Mucosa of rectum (tissue), 2 donors: ENCODE measurements at regions not wholly inside any gene's neighbourhood (a gene's known extent, or its start where the extent isn't known, plus 50 kb on each side); places are given as distances from the start of the nearest gene placed in this dataset.

Experiments
- H3K27ac ChIP-seq, 2 donors: one replicate each; pipeline ENCODE4 v1.7.0; 2013; ENCODE audit warnings: inconsistent platforms in 2 of 2, low read depth in 2 of 2, low read length in 2 of 2
- H3K27me3 ChIP-seq, 2 donors: one replicate each; pipeline ENCODE4 v1.7.0; 2013; ENCODE audit warnings: low read length in 2 of 2; ENCODE audit not compliant: control insufficient read depth in 2 of 2, insufficient read depth in 2 of 2
- H3K36me3 ChIP-seq, 2 donors: one replicate each; pipeline ENCODE4 v1.7.0; 2013; ENCODE audit warnings: low read length in 2 of 2; ENCODE audit not compliant: control insufficient read depth in 2 of 2, insufficient read depth in 2 of 2
- H3K4me1 ChIP-seq, 2 donors: one replicate each; pipeline ENCODE4 v1.7.0; 2013; ENCODE audit warnings: low read length in 2 of 2, mild to moderate bottlenecking in 1 of 2; ENCODE audit not compliant: control insufficient read depth in 2 of 2, insufficient read depth in 2 of 2
- H3K4me3 ChIP-seq, 2 donors: one replicate each; pipeline ENCODE4 v1.7.0; 2013; ENCODE audit warnings: low read length in 2 of 2
- H3K9ac ChIP-seq, 2 donors: one replicate each; pipeline ENCODE4 v1.7.0; 2013; ENCODE audit warnings: low read length in 2 of 2, low read depth in 1 of 2, mild to moderate bottlenecking in 1 of 2
- H3K9me3 ChIP-seq, 2 donors: one replicate each; pipeline ENCODE4 v1.7.0; 2013; ENCODE audit warnings: low read length in 2 of 2; ENCODE audit not compliant: control insufficient read depth in 2 of 2
- donor health status: healthy.
- donor health status: Normal muscosa, but diverticular disease.

DNA sequence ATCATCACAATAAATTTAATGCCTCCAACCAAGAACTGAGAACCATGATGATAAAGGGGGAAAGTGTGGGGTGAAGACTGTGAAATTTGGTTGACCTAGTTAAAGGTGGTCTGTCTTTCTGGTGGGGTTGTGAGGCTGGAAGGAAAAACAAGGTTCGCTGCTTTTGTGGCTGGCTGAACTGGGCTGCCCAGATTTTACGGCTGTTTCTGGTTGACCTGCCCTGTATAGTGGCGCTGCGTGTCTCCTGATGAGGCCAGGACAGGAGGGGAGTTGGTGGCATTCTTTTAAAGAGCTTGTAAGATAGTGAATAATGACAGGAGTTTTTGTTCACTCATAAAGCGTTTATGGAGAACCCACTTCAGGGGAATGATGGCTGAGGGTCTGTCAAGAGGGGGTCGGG is 101.8 kb downstream of the CYP26A1 start:
- Histone ChIP-seq H3K9me3 (no peaks in the 10 kb centered on the region), H3K4me1 (no peaks in the 10 kb centered on the region), H3K27ac (no peak overlapping the region), H3K27me3 (no peaks in the 10 kb centered on the region), H3K36me3 (no peaks in the 10 kb centered on the region), H3K4me3 (no peak overlapping the region), H3K9ac (no peak overlapping the region)

DNA sequence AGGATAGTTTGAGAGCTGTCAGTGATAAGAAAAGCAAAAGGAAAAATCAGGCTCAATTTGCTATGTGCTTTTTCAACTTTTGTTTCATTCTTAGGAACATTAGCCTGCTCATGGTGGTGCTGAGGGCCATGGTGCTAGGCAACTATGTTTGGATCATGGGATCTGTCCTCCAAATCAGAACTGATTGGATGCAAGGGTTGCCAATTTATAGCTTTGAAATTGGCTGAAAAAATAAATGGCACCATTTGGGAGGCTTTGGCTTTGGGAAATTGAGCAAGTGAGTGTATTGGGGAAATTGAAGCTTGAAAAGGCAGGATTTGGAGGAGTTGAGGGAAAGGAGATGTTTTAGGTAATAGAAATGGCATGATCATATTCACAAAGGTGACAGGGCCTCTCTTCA is 103.8 kb downstream of the CYP26A1 start:
- Histone ChIP-seq H3K9me3 (no peaks in the 10 kb centered on the region), H3K4me3 (no peak overlapping the region), H3K27ac (no peak overlapping the region), H3K27me3 (no peaks in the 10 kb centered on the region), H3K4me1 (no peaks in the 10 kb centered on the region), H3K36me3 (no peaks in the 10 kb centered on the region), H3K9ac (no peak overlapping the region)

DNA sequence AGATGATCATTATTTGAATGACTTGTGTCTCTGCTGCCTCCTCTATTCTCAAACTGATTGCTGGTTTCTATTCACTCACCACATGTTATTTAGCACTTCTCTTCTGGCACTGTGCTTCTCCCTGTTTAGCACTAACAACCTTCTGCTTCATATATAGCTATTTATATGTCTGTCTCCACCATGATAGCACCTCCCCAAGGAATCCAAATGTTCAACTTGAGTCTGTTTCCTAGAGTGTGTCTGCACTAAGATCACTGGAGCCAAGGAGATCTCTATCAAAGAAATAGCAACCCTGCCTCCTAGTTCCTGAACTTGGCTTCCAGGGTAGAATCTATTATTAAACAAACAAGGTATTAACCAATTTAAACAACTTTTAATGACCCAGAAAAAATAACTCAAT is 104.5 kb downstream of the CYP26A1 start:
- Histone ChIP-seq H3K36me3 (no peaks in the 10 kb centered on the region), H3K9me3 (no peaks in the 10 kb centered on the region), H3K4me1 (no peaks in the 10 kb centered on the region), H3K4me3 (no peak overlapping the region), H3K27ac (no peak overlapping the region), H3K27me3 (no peaks in the 10 kb centered on the region), H3K9ac (no peak overlapping the region)

DNA sequence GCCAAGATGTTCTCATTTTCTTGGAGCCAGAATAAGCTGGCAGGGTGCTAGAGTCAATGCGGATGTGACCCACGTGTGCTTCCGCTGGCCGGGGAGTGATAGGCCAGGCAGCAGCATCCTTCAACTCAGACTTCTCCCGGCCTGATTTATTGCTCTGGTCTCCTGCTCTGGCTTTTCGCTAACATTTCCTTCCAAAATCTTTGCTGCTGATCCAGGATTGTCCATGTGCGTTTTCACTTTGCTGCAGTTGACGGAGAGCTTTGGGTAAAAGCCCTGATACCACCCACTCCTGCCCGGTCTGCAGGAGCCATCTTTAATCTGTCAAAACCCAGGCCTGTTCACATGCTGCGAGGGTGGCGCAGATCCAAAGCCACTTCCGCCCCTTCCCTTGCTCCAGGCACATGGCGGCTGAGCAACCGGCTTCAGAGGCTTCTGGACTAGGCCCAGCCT is 106.8 kb downstream of the CYP26A1 start:
- Histone ChIP-seq H3K4me1 (no peaks in the 10 kb centered on the region), H3K27me3 (no peaks in the 10 kb centered on the region), H3K9ac (no peak overlapping the region), H3K36me3 (no peaks in the 10 kb centered on the region), H3K9me3 (no peaks in the 10 kb centered on the region), H3K4me3 (no peak overlapping the region), H3K27ac (no peak overlapping the region)

DNA sequence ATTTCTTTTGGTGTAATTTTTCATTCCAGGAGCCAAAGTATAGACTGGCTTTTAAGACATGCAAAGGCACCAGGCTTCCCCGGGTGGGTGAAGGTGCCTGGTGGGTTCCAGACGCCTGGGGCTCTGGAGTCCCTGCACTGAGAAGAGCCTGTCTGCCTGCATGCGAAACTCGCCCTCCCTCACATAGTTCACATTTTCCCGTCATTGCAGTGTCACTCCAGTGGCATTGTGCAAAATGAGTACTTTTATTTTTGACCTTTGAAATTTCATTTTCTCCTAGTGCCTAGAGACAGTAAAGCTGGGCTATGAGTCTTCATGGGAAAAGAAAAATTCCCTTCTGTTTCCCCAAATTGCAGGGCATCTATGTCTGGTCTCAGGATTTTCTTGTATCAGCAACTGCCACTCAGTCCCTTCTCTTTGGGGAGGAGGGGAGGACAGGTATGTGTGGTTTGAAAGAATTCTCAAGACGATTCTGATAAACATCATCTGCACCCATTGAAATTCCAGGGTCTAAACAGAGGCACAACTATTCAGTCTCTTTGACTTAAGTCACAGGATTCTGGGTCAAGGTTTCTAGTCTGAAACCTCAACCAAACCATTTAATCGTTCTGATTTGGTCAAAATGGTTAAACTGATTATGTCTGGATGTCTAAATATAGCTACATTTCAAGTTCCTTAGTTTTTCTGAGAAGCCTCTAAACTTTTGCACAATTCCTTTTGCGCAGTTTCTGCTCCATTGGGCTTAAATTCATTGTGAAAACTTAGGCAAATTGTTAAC is 107.8 kb downstream of the CYP26A1 start:
- no peaks in the 10 kb centered on the region for H3K9me3 ChIP-seq
- H3K9ac ChIP-seq, result no peak overlapping the region
- H3K4me1 ChIP-seq, result no peaks in the 10 kb centered on the region
- H3K4me3 ChIP-seq, result no peak overlapping the region
- no peaks in the 10 kb centered on the region for H3K27me3 ChIP-seq
- H3K27ac ChIP-seq, result no peak overlapping the region
- no peaks in the 10 kb centered on the region for H3K36me3 ChIP-seq

DNA sequence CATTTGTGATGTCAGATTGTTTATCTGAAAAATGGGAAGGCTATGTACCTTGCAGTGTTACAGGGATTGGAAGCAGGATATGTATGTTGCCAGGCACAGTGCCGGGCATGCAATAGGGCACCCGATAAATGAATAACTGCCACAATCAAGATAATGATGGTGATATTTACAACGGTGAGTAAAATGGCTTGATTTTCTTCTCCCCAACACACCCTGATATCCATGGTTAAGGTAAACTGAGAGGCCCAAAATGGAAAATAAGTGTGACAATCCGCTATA is 108.3 kb downstream of the CYP26A1 start:
- Histone ChIP-seq H3K9me3 (no peaks in the 10 kb centered on the region), H3K27me3 (no peaks in the 10 kb centered on the region), H3K27ac (no peak overlapping the region), H3K9ac (no peak overlapping the region), H3K4me1 (no peaks in the 10 kb centered on the region), H3K36me3 (no peaks in the 10 kb centered on the region), H3K4me3 (no peak overlapping the region)

DNA sequence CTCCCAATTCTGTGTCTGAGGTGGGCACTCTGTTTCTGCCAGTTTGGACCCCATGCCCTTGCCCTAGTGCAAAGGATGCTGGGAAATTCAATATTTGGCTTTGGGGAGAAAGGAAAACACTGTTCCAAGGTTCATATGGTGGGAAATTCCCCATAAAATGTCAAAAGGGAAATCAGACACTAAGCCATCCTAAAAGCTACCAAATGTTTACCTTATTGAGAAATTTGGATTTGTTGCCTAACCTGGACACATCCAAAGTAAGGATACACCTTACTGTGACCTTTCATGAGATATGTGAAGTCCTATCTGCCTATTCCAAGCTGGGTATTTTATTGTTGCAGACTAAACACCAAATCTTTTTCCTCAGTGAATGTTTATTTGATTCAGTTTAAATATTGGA is 109.1 kb downstream of the CYP26A1 start:
- Histone ChIP-seq H3K4me3 (no peak overlapping the region), H3K36me3 (no peaks in the 10 kb centered on the region), H3K27ac (no peak overlapping the region), H3K9me3 (no peaks in the 10 kb centered on the region), H3K27me3 (no peaks in the 10 kb centered on the region), H3K4me1 (no peaks in the 10 kb centered on the region), H3K9ac (no peak overlapping the region)

DNA sequence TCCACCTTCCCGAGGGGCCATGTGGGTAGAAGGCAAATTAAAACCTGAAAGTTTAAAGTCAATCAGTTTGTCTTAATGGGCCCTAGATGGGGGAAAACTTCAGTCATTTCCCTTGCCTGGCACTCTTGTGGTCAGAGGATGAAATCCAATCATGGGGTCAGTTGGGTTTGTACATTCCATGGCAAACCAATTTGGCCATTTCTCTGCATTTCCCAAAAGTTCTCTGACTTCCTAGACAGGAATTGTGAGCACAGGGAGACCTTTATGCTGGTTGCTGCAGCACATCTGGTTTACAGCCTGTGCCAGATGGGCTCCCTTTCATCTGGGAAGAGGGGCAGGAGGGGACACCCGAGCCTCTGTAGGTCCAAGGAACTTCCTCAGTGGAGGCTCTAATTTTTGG is 113.0 kb downstream of the CYP26A1 start:
- Histone ChIP-seq H3K9me3 (no peaks in the 10 kb centered on the region), H3K27ac (no peak overlapping the region), H3K36me3 (no peaks in the 10 kb centered on the region), H3K27me3 (no peaks in the 10 kb centered on the region), H3K4me1 (peaks cover 0 to 6% of the 10 kb centered on the region in 2 donors), H3K4me3 (no peak overlapping the region), H3K9ac (no peak overlapping the region)

DNA sequence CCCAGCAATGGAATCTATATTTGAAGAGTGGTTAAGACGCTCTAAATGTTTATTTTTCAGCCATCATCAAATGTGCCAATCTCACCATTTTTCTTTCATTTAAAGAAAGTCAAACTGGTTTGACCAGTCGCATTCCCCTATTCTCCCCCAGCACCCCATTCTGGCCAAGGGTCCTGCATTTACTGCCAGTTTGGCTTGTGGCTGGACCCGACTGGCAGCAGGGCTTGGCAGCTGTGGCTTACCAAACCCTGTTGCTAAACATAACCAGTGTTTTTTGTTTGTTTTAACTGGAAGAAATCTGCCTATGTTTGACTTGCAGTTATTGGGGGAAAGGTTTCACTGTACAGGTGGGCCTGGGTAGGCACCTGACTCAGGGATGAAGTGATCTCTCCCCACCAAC is 116.3 kb downstream of the CYP26A1 start:
- no peak overlapping the region for H3K27ac ChIP-seq
- H3K9ac ChIP-seq, result no peak overlapping the region
- no peaks in the 10 kb centered on the region for H3K36me3 ChIP-seq
- H3K27me3 ChIP-seq, result no peaks in the 10 kb centered on the region
- peaks cover 0 to 6% of the 10 kb centered on the region in 2 donors for H3K4me1 ChIP-seq
- H3K9me3 ChIP-seq, result no peaks in the 10 kb centered on the region
- H3K4me3 ChIP-seq, result no peak overlapping the region

DNA sequence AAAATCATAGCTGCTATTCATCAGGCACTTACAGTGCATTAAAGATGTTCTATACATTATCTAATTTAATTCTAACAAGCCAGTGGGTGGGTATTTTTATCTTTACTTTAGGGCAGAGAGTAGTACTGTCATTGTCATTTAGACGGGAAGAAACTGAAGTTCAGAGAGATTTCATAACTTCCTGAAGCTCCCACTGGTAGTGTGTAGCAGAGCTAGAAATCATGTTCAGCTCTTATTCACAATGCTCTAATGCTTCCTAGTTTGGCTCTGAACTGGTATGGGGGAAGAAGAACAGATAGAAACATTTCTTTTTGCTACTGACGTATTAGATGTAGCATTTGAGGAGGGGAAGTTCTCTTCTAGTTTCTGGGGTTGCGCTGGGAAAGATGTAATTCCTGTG is 116.7 kb downstream of the CYP26A1 start:
- Histone ChIP-seq H3K27ac (no peak overlapping the region), H3K9ac (no peak overlapping the region), H3K4me1 (peaks cover 0 to 6% of the 10 kb centered on the region in 2 donors), H3K36me3 (no peaks in the 10 kb centered on the region), H3K27me3 (no peaks in the 10 kb centered on the region), H3K9me3 (no peaks in the 10 kb centered on the region), H3K4me3 (no peak overlapping the region)

DNA sequence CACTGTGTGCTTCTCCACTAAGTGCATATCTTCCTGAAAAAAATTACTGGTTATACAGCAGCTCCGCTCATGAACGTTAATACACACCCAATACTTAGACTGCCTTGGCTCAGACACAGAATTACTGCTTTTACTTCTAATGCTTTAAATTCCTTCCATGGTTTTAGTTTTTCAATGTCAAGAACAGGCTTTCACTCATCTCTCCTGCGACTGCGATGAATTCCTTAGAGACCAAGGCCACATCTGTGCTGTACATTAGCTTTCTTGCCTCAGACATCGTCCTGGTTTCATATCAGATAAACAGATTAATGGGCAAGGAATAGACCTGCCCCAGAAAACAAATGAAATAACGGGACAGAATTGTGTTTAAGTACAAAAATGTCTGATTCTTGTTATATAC is 120.2 kb downstream of the CYP26A1 start:
- no peak overlapping the region for H3K9ac ChIP-seq
- no peaks in the 10 kb centered on the region for H3K36me3 ChIP-seq
- no peaks in the 10 kb centered on the region for H3K27me3 ChIP-seq
- H3K4me3 ChIP-seq, result no peak overlapping the region
- peaks cover 8 to 10% of the 10 kb centered on the region in 2 donors for H3K4me1 ChIP-seq
- H3K27ac ChIP-seq, result no peak overlapping the region
- H3K9me3 ChIP-seq, result no peaks in the 10 kb centered on the region
